K562 (cell line): ENCODE measurements at regions not wholly inside any gene's neighbourhood (a gene's known extent, or its start where the extent isn't known, plus 50 kb on each side); places are given as distances from the start of the nearest gene placed in this dataset.

Experiments
- ATAC-seq: fragments of 200-7000 bp; cut with Tn5 transposase; 3 replicates; pipeline ENCODE4 v1.9.1; 2020; ENCODE audit warnings: moderate library complexity
- BruUV-seq: library from RNA; stranded (reverse); fragments of 400-500 nt; replicated peaks from 2 replicates; lab custom pipeline; 2021; lab: Mats Ljungman, UMichigan
- CTCF ChIA-PET: fragments of 300-600 bp; formaldehyde crosslinking; extraction: SDS; loops from one replicate; lab custom pipeline; 2021; ENCODE audit warnings: low intra/inter-chr PET ratio; lab: Yijun Ruan, JAX
- POLR2A ChIA-PET: fragments of 300-600, 350-650 bp; sonication (Branson Sonifier 250); formaldehyde crosslinking; extraction: SDS; loops from one replicate; lab custom pipeline; 2021; ENCODE audit warnings: antibody characterized with exemption, inconsistent platforms; lab: Yijun Ruan, JAX
- DNase-seq, 4 experiments: peaks; one replicate each; pipeline versions ENCODE4 v3.0.0 to v3.0.0-alpha.2; 2011 to 2018; ENCODE audit warnings: low spot score in 3 of 4, mixed read lengths in 3 of 4; ENCODE audit errors: extremely low read depth in 1 of 4
- FAIRE-seq: peaks from 2 replicates; lab custom pipeline; 2011; peaks lifted over from hg19 to GRCh38; lab: Jason Lieb, UNC
- H2AFZ ChIP-seq: 2 replicates; pipeline ENCODE4 v1.6.0; 2011; ENCODE audit warnings: low read depth, low read length, control low read depth, inconsistent platforms
- H3K27ac ChIP-seq: fragments of 200-600 bp; 3 replicates; pipeline ENCODE4 v1.8.0; 2011; ENCODE audit warnings: low read depth, mild to moderate bottlenecking, control low read depth, inconsistent platforms, low read length, moderate library complexity, mixed read lengths; ENCODE audit errors: extremely low read depth
- H3K27me3 ChIP-seq, 2 experiments: fragments of 300-600 bp in 1 of 2; 2 replicates in 1 of 2; 3 replicates in 1 of 2; pipeline versions ENCODE4 v1.6.0 to v1.8.0; 2011; ENCODE audit warnings: inconsistent platforms in 2 of 2, low read length in 2 of 2, mild to moderate bottlenecking in 1 of 2, mixed read lengths in 1 of 2, moderate library complexity in 1 of 2; ENCODE audit not compliant: control insufficient read depth in 2 of 2, insufficient read depth in 2 of 2
- H3K36me3 ChIP-seq: fragments of 300-600 bp; 3 replicates; pipeline ENCODE4 v1.8.0; 2011; ENCODE audit warnings: mild to moderate bottlenecking, low read length, inconsistent platforms; ENCODE audit not compliant: control insufficient read depth, insufficient read depth
- H3K4me1 ChIP-seq, 2 experiments: fragments of 200-600 bp in 1 of 2; replicated peaks in 1 of 2; 2 replicates in 1 of 2; 3 replicates in 1 of 2; pipeline versions ENCODE4 v1.5.1 to v1.8.0; 2011; ENCODE audit warnings: inconsistent platforms in 2 of 2, low read length in 2 of 2, mild to moderate bottlenecking in 1 of 2, mixed read lengths in 1 of 2, moderate library complexity in 1 of 2; ENCODE audit not compliant: control insufficient read depth in 2 of 2, insufficient read depth in 2 of 2
- H3K4me2 ChIP-seq: 2 replicates; pipeline ENCODE4 v1.6.1; 2011; ENCODE audit warnings: low read length, control low read depth, inconsistent platforms, mixed read lengths; ENCODE audit not compliant: insufficient read depth
- H3K4me3 ChIP-seq: fragments of 200-600 bp; sonication (generic), shearing (Covaris generic); 2 replicates; pipeline ENCODE4 v1.5.1; 2016; ENCODE audit warnings: control low read depth, inconsistent platforms
- H3K79me2 ChIP-seq: fragments of 200-600 bp; 3 replicates; pipeline ENCODE4 v1.8.0; 2011; ENCODE audit warnings: low read length, inconsistent platforms; ENCODE audit not compliant: control insufficient read depth, insufficient read depth
- H3K9ac ChIP-seq, 2 experiments: 2 replicates each; pipeline versions ENCODE4 v1.6.0 to v1.6.1; 2011; ENCODE audit warnings: low read depth in 2 of 2, low read length in 2 of 2, control low read depth in 1 of 2, inconsistent platforms in 1 of 2, mild to moderate bottlenecking in 1 of 2, mixed read lengths in 1 of 2; ENCODE audit not compliant: insufficient read depth in 1 of 2
- H3K9me1 ChIP-seq: one replicate; pipeline ENCODE4 v1.6.0; 2011; ENCODE audit warnings: inconsistent platforms, mild to moderate bottlenecking, low read length, moderate library complexity; ENCODE audit not compliant: control insufficient read depth, insufficient read depth
- H3K9me3 ChIP-seq: replicated peaks from 2 replicates; pipeline ENCODE4 v1.5.1; 2011; ENCODE audit warnings: low read depth, low read length, inconsistent platforms; ENCODE audit not compliant: control insufficient read depth, insufficient read depth
- H4K20me1 ChIP-seq: replicated peaks from 2 replicates; pipeline ENCODE4 v1.6.1; 2011; ENCODE audit warnings: low read length, inconsistent platforms, mixed read lengths; ENCODE audit not compliant: control insufficient read depth, insufficient read depth
- BRF1 ChIP-seq: IDR thresholded peaks from 3 replicates; pipeline ENCODE4 v1.6.1; 2011; ENCODE audit warnings: borderline replicate concordance, mild to moderate bottlenecking; ENCODE audit not compliant: insufficient read length; ENCODE audit errors: extremely low read depth
- CREB5 ChIP-seq: fragments of 250-450 bp; sonication (Bioruptor Pico); IDR thresholded peaks from 2 replicates; pipeline ENCODE4 v1.5.0; 2020; ENCODE audit warnings: mild to moderate bottlenecking
- GTF2A2 ChIP-seq: IDR thresholded peaks from 2 replicates; pipeline ENCODE4 v1.6.1; 2016; ENCODE audit warnings: mild to moderate bottlenecking, missing genetic modification characterization, missing compliant biosample characterization
- MAFF ChIP-seq: IDR thresholded peaks from 2 replicates; pipeline ENCODE4 v1.6.1; 2012; ENCODE audit warnings: low read length, improper control_type of control experiment
- PBX2 ChIP-seq, 2 experiments: IDR thresholded peaks in 1 of 2; conservative IDR thresholded peaks in 1 of 2; 2 replicates each; pipeline ENCODE4 v1.6.1; 2016; ENCODE audit warnings: low read depth in 2 of 2, mild to moderate bottlenecking in 1 of 2, missing compliant biosample characterization in 1 of 2, missing genetic modification characterization in 1 of 2, moderate library complexity in 1 of 2
- RBFOX2 ChIP-seq: fragments of 200-400 bp; formaldehyde crosslinking; IDR thresholded peaks from 2 replicates; pipeline ENCODE4 v1.6.1; 2017; ENCODE audit warnings: low read depth, mild to moderate bottlenecking, low read length, moderate library complexity
- RCOR1 ChIP-seq, 2 experiments: IDR thresholded peaks; 2 replicates each; pipeline ENCODE4 v1.6.1; 2012; ENCODE audit warnings: low read depth in 2 of 2, low read length in 2 of 2, borderline replicate concordance in 1 of 2, improper control_type of control experiment in 1 of 2
- TFAM ChIP-seq: fragments of 250-450 bp; sonication (Bioruptor Pico); conservative IDR thresholded peaks from 2 replicates; pipeline ENCODE4 v1.5.0; 2021; ENCODE audit warnings: mild to moderate bottlenecking, moderate library complexity
- ZFP36 ChIP-seq: fragments of 150-350 bp; IDR thresholded peaks from 2 replicates; pipeline ENCODE4 v1.6.1; 2018; ENCODE audit warnings: low read length, low read depth; ENCODE audit not compliant: partially characterized antibody
- ZNF431 ChIP-seq: sonication (generic); formaldehyde crosslinking; IDR thresholded peaks from 2 replicates; pipeline ENCODE4 v1.8.0; 2022; ENCODE audit warnings: mild to moderate bottlenecking, missing genetic modification reagents
- ZNF696 ChIP-seq: fragments of 250-450 bp; sonication (Bioruptor Pico); conservative IDR thresholded peaks from 2 replicates; pipeline ENCODE4 v1.4.0; 2020; ENCODE audit warnings: mild to moderate bottlenecking, moderate library complexity
- WGBS: fragments of 100-300 bp; shearing (Covaris generic); methylation state at CpG from one replicate; pipeline ENCODE4 v1.1.6; 2016; ENCODE audit warnings: low coverage, mixed read lengths; ENCODE audit not compliant: insufficient coverage; ENCODE audit errors: missing lambda C conversion rate; 5-methylcytosine and 5-hydroxymethylcytosine counted together
- in situ Hi-C: fragments of 300-500 bp; cut with MboI; formaldehyde crosslinking; loops from 4 replicates; pipeline ENCODE4 v1.15.0; 2018; ENCODE audit warnings: inconsistent platforms, mixed read lengths
- intact Hi-C: fragments of 100-400 bp; cut with micrococcal nuclease; formaldehyde crosslinking; loops from 2 replicates; pipeline ENCODE4 v1.14.2; 2022

- in situ Hi-C loops = no loop called here
- Histone ChIP-seq H3K4me2 (no peak overlapping the region), H3K27me3 (peaks cover 27 to 56% of the 10 kb centered on the region in 2 experiments), H3K27ac (no peak overlapping the region), H3K4me1 (no peaks in the 10 kb centered on the region), H3K4me3 (no peak overlapping the region), H3K9me3 (no peaks in the 10 kb centered on the region), H2AFZ (no peak overlapping the region), H3K9me1 (no peaks in the 10 kb centered on the region), H3K36me3 (no peaks in the 10 kb centered on the region), H4K20me1 (0 out of 2 replicates have a peak, but pooled peaks cover 4% of the 10 kb centered on the region), H3K79me2 (no peaks in the 10 kb centered on the region), H3K9ac (no peak overlapping the region)
- intact Hi-C loops = no loop called here
- no peak for FAIRE-seq
- WGBS = 2% methylated on average over 4 of the region's 4 CpGs
- ChIA-PET POLR2A (no interaction called here), CTCF (no interaction called here)
- DNase-seq = no peak
- BruUV-seq = no TSS peak
- peak; percentile 50 for TF ChIP-seq ZFP36
- TF ChIP-seq CREB5 = no peak
- no peak for ATAC-seq
These were observed 117.5 kb upstream of the TMPRSS2 start for GRCh38 chr21:41625428-41625827.

GRCh38 chr21:41624674-41625310, 116.8 kb upstream of the TMPRSS2 start:
- H3K9ac ChIP-seq = no peak overlapping the region
- no peaks in the 10 kb centered on the region for H3K79me2 ChIP-seq
- WGBS = 0% methylated on average over 7 of the region's 7 CpGs
- in situ Hi-C loops = no loop called here
- H4K20me1 ChIP-seq = peaks cover 3% of the 10 kb centered on the region; the same call in 1 of the 2 replicates
- CTCF ChIA-PET = no interaction called here
- TF ChIP-seq PBX2 (CRISPR knock-in tag; IDR thresholded peaks at IDR 0.05; ENCODE audit: low read depth) (no peak), PBX2 (tag; conservative IDR thresholded peaks at IDR 0.05; ENCODE audit: low read depth) (no peak), GTF2A2 (tag) (no peak), TFAM (CRISPR knock-in tag) (no peak), RBFOX2 (no peak), RCOR1 (IDR thresholded peaks at IDR 0.05; ENCODE audit: borderline replicate concordance in 1 of 2, low read depth in 2 of 2, low read length in 2 of 2) (no peak), MAFF (no peak), ZNF431 (CRISPR knock-in tag) (no peak), BRF1 (no peak), ZNF696 (CRISPR knock-in tag) (no peak)
- no peak overlapping the region for H3K27ac ChIP-seq
- FAIRE-seq (no peak), ATAC-seq (no peak), DNase-seq (no peak)
- H3K9me1 ChIP-seq = no peaks in the 10 kb centered on the region
- H3K36me3 ChIP-seq = no peaks in the 10 kb centered on the region
- no peak overlapping the region for H3K4me2 ChIP-seq
- intact Hi-C loops = no loop called here
- H3K9me3 ChIP-seq = no peaks in the 10 kb centered on the region
- peaks cover 28 to 58% of the 10 kb centered on the region in 2 experiments for H3K27me3 ChIP-seq
- no peak overlapping the region for H2AFZ ChIP-seq
- H3K4me1 ChIP-seq = no peaks in the 10 kb centered on the region
- BruUV-seq = no TSS peak
- no peak overlapping the region for H3K4me3 ChIP-seq
- POLR2A ChIA-PET = no interaction called here
